Gastrocnemius medialis (tissue), 4 donors: ENCODE measurements at regions not wholly inside any gene's neighbourhood (a gene's known extent, or its start where the extent isn't known, plus 50 kb on each side); places are given as distances from the start of the nearest gene placed in this dataset.

Experiments
- POLR2A ChIP-seq, 2 donors: fragments of 450-650 bp; IDR thresholded peaks; one replicate each; pipeline ENCODE4 v1.6.1; 2017; ENCODE audit warnings: antibody characterized with exemption in 2 of 2, mild to moderate bottlenecking in 2 of 2, moderate library complexity in 2 of 2
- TF ChIP-seq, protein P1 (sequence below), 5 experiments: fragments of 450-650 bp in 3 of 5; fragments of 200-600 bp in 2 of 5; sonication (generic) in 2 of 5; IDR thresholded peaks in 4 of 5; conservative IDR thresholded peaks in 1 of 5; 1 replicate in 4 of 5; 2 replicates in 1 of 5; pipeline ENCODE4 v1.5.1; 2016 to 2019; ENCODE audit warnings: antibody characterized with exemption in 5 of 5, mild to moderate bottlenecking in 3 of 5, moderate library complexity in 3 of 5

DNA sequence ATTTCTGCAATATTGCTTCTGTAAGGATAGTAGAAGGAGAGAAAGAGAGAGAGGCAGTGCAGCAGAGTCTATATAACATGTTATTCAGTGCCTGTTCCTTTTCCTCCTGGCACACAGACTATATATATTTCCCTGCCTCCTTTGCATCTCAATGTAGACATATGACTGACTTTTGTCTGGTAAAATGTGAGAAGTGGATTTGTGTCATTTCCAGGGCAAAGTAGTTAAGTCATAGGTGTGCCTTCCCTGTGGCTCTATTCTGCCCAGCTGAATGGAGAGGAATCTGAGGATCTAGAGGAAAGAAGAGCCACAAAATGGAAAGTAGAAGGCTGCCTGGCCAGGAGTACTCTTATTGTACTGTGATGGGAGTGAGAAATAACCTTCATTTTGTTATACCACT is 54.6 kb upstream of the CADPS start:
- TF ChIP-seq, protein P1, sequence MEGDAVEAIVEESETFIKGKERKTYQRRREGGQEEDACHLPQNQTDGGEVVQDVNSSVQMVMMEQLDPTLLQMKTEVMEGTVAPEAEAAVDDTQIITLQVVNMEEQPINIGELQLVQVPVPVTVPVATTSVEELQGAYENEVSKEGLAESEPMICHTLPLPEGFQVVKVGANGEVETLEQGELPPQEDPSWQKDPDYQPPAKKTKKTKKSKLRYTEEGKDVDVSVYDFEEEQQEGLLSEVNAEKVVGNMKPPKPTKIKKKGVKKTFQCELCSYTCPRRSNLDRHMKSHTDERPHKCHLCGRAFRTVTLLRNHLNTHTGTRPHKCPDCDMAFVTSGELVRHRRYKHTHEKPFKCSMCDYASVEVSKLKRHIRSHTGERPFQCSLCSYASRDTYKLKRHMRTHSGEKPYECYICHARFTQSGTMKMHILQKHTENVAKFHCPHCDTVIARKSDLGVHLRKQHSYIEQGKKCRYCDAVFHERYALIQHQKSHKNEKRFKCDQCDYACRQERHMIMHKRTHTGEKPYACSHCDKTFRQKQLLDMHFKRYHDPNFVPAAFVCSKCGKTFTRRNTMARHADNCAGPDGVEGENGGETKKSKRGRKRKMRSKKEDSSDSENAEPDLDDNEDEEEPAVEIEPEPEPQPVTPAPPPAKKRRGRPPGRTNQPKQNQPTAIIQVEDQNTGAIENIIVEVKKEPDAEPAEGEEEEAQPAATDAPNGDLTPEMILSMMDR (IDR thresholded peaks at IDR 0.05 in 4 of 5, conservative IDR thresholded peaks at IDR 0.05 in 1 of 5), result no peak
- TF ChIP-seq POLR2A (IDR thresholded peaks at IDR 0.05), result no peak
